Bronchial epithelial cell (primary cell): ENCODE measurements at regions not wholly inside any gene's neighbourhood (a gene's known extent, or its start where the extent isn't known, plus 50 kb on each side); places are given as distances from the start of the nearest gene placed in this dataset.
A peak's percentile ranks its signal among the peaks of the same experiment; 100 is the strongest.

Source experiments
- DNase-seq: peaks from one replicate; pipeline ENCODE4 v3.0.0-alpha.2; 2010; ENCODE audit warnings: low read depth
- FAIRE-seq: peaks from 2 replicates; lab custom pipeline; 2011; peaks lifted over from hg19 to GRCh38; lab: Jason Lieb, UNC
- H3K27me3 ChIP-seq: 2 replicates; pipeline ENCODE4 v1.5.1; 2011; ENCODE audit warnings: low read length; ENCODE audit not compliant: control insufficient read depth, insufficient read depth
- H3K36me3 ChIP-seq: 2 replicates; pipeline ENCODE4 v1.5.1; 2011; ENCODE audit warnings: low read length; ENCODE audit not compliant: control insufficient read depth, insufficient read depth
- H3K4me3 ChIP-seq: 2 replicates; pipeline ENCODE4 v1.5.1; 2011; ENCODE audit warnings: mild to moderate bottlenecking, low read depth, low read length, control low read depth
- CTCF ChIP-seq: IDR thresholded peaks from 2 replicates; pipeline ENCODE4 v1.5.1; 2011; ENCODE audit warnings: mild to moderate bottlenecking, moderate library complexity, low read length, control low read depth, inconsistent platforms; ENCODE audit not compliant: insufficient read depth, severe bottlenecking

- H3K27me3 ChIP-seq: no peaks in the 10 kb centered on the region
- H3K4me3 ChIP-seq: no peak overlapping the region
- TF ChIP-seq CTCF: no peak
- no peak for DNase-seq
- H3K36me3 ChIP-seq: no peaks in the 10 kb centered on the region
- no peak for FAIRE-seq
Measured at GRCh38 chr11:42169191-42169590, 709.7 kb upstream of the LRRC4C start.

DNA sequence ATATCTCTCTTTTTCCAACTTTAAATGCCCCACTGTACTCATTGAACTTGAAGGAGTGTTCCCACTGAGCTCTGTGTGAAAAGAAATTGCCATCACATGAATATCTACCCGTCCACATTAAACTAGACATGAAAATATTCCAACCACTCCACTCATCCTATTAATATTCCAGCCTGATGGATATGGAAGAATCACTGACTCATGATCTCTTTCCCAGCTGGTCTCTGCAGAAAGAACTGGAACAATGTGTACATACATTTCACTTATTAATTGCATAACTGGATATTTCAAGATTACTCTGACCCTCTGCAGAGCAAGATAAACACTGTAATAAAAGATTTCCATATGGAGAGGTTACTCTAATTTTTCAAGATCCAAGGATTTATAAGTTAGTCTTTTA, 711.1 kb upstream of the LRRC4C start:
- no peak overlapping the region for H3K4me3 ChIP-seq
- DNase-seq (no peak), FAIRE-seq (no peak)
- no peaks in the 10 kb centered on the region for H3K27me3 ChIP-seq
- no peak for TF ChIP-seq CTCF
- H3K36me3 ChIP-seq: no peaks in the 10 kb centered on the region

DNA sequence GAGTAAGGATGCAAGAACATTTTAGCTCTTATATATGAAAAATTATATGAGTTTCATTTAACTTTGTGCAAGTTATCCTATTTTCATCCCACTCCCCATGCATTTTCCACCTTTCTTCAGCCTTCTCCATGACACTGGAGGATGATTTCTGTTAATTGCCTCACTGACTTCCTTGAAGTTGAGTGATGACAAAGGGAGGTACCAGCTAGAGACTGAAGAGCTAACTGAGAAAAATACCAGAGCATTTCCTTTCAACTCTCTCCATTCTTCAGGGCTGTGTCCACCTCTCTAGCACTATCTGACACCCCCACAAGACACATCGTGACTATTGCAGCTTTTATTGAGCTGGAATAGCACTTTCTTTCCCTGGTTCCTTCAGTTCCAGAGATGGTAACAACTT, 711.6 kb upstream of the LRRC4C start:
- no peaks in the 10 kb centered on the region for H3K27me3 ChIP-seq
- FAIRE-seq: no peak
- H3K4me3 ChIP-seq: no peak overlapping the region
- TF ChIP-seq CTCF: no peak
- H3K36me3 ChIP-seq: no peaks in the 10 kb centered on the region
- no peak for DNase-seq

DNA sequence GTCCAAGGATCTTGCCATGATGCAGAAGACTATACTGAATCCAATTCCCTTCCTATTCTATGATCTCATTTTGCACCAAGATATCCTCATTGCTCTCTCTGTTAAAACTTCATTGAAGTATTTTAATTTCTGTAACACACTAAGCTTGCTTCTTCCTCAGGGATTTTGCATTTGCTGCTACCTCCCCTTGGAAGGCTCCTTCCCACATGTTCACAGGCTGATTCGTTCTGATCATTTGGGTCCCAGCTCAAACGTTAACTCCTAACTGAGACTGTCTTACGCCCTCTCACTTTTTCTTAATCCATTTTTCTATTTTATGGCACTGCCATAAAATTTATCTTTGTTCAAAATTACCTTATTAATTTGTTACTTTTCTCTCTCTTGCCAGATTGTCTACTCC, 713.0 kb upstream of the LRRC4C start:
- no peak for DNase-seq
- Histone ChIP-seq H3K27me3 (no peaks in the 10 kb centered on the region), H3K36me3 (no peaks in the 10 kb centered on the region), H3K4me3 (no peak overlapping the region)
- no peak for FAIRE-seq
- no peak for TF ChIP-seq CTCF

GRCh38 chr11:42175203-42175602, 715.8 kb upstream of the LRRC4C start:
- H3K27me3 ChIP-seq: no peaks in the 10 kb centered on the region
- no peaks in the 10 kb centered on the region for H3K36me3 ChIP-seq
- peak; percentile 29 for DNase-seq
- no peak overlapping the region for H3K4me3 ChIP-seq
- TF ChIP-seq CTCF: no peak
- FAIRE-seq: no peak

DNA sequence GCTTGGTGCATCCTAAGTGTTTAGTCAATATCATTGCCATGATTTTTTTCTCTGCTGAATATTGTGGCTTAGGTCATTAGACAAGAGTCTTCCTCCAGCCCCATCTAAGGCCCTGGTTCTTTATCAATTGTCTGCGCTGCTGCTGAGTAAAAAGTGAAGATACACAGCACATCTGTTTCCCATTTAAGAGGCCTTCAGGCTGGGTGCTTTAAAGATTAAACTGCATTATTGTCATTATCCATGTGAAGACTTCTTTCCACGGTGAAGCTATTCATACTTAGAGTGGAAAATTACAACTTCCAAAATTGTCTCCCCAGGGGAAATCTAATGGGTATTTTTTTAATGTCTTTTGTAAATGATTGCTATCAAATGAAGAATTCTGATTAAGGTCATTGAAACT, 719.8 kb upstream of the LRRC4C start:
- DNase-seq (no peak), FAIRE-seq (no peak)

More for the DNA sequence above, 719.8 kb upstream of the LRRC4C start:
- Histone ChIP-seq H3K4me3 (no peak overlapping the region), H3K27me3 (no peaks in the 10 kb centered on the region), H3K36me3 (no peaks in the 10 kb centered on the region)
- no peak for TF ChIP-seq CTCF
